HL-60 (cell line): ENCODE measurements at regions not wholly inside any gene's neighbourhood (a gene's known extent, or its start where the extent isn't known, plus 50 kb on each side); places are given as distances from the start of the nearest gene placed in this dataset.

Source experiments
- DNase-seq, 2 experiments: peaks; one replicate each; pipeline ENCODE4 v3.0.0-alpha.2; 2010 to 2020; ENCODE audit warnings: low read depth in 1 of 2, low spot score in 1 of 2
- H3K27ac ChIP-seq: fragments of 250-450 bp; sonication (Bioruptor Pico); replicated peaks from 2 replicates; pipeline ENCODE4 v1.5.1; 2020; ENCODE audit warnings: mild to moderate bottlenecking, moderate library complexity
- H3K27me3 ChIP-seq: fragments of 250-450 bp; sonication (Bioruptor Pico); 2 replicates; pipeline ENCODE4 v1.5.1; 2021; ENCODE audit warnings: mild to moderate bottlenecking, moderate library complexity; ENCODE audit not compliant: insufficient read depth, poor library complexity, severe bottlenecking
- H3K4me3 ChIP-seq: replicated peaks from 2 replicates; pipeline ENCODE4 v1.5.1; 2011; ENCODE audit warnings: mild to moderate bottlenecking, control low read depth, low read length; ENCODE audit not compliant: insufficient read depth
- CTCF ChIP-seq: IDR thresholded peaks from one replicate; pipeline ENCODE4 v1.5.1; 2011; ENCODE audit warnings: low read length, control low read depth, inconsistent platforms; ENCODE audit not compliant: insufficient read depth
- GABPA ChIP-seq: IDR thresholded peaks from 2 replicates; pipeline ENCODE4 v1.6.1; 2012; ENCODE audit warnings: low read depth
- POLR2AphosphoS5 ChIP-seq: IDR thresholded peaks from 2 replicates; pipeline ENCODE4 v1.6.1; 2012; ENCODE audit warnings: low read depth
- REST ChIP-seq: IDR thresholded peaks from 2 replicates; pipeline ENCODE4 v1.6.1; 2012; ENCODE audit warnings: low read depth; ENCODE audit not compliant: insufficient replicate concordance
- SPI1 ChIP-seq: IDR thresholded peaks from 2 replicates; pipeline ENCODE4 v1.6.1; 2012; ENCODE audit warnings: low read depth, mild to moderate bottlenecking, borderline replicate concordance

- TF ChIP-seq POLR2AphosphoS5 (no peak), CTCF (no peak), REST (no peak), SPI1 (no peak), GABPA (no peak)
- Histone ChIP-seq H3K27me3 (no peaks in the 10 kb centered on the region), H3K4me3 (no peak overlapping the region), H3K27ac (no peak overlapping the region)
- DNase-seq, result no peak
These were observed 139.4 kb downstream of the DKK1 start for GRCh38 chr10:52453501-52453900.

- no peak for TF ChIP-seq CTCF
- TF ChIP-seq GABPA, result no peak
- no peak for TF ChIP-seq REST
- TF ChIP-seq POLR2AphosphoS5, result no peak
- TF ChIP-seq SPI1, result no peak; the same call in 1 of the 2 replicates
- Histone ChIP-seq H3K27ac (no peak overlapping the region), H3K27me3 (no peaks in the 10 kb centered on the region), H3K4me3 (no peak overlapping the region)
- peak in 1 of 2 experiments; percentile 2 for DNase-seq
These were observed 140.4 kb downstream of the DKK1 start for GRCh38 chr10:52454491-52454890.

GRCh38 chr10:52455098-52455497, 141.0 kb downstream of the DKK1 start:
- Histone ChIP-seq H3K27me3 (no peaks in the 10 kb centered on the region), H3K27ac (no peak overlapping the region), H3K4me3 (no peak overlapping the region)
- no peak for DNase-seq
- TF ChIP-seq CTCF, result no peak
- no peak for TF ChIP-seq POLR2AphosphoS5
- no peak for TF ChIP-seq REST
- no peak for TF ChIP-seq SPI1
- TF ChIP-seq GABPA, result no peak
